Sigmoid colon (tissue), 6 donors: ENCODE measurements at regions not wholly inside any gene's neighbourhood (a gene's known extent, or its start where the extent isn't known, plus 50 kb on each side); places are given as distances from the start of the nearest gene placed in this dataset.

Source experiments
- DNase-seq: peaks from one replicate; pipeline ENCODE4 v3.0.0-alpha.2; 2019
- H3K27ac ChIP-seq, 4 donors: fragments of 200-600 bp; sonication (generic); one replicate each; pipeline ENCODE4 v1.5.1; 2016 to 2019; ENCODE audit warnings: mild to moderate bottlenecking in 1 of 4
- H3K27me3 ChIP-seq, 3 donors: fragments of 200-600 bp; sonication (generic); one replicate each; pipeline ENCODE4 v1.5.1; 2019; ENCODE audit warnings: mild to moderate bottlenecking in 1 of 3
- H3K36me3 ChIP-seq, 4 donors: fragments of 200-600 bp; sonication (generic); one replicate each; pipeline ENCODE4 v1.5.1; 2016 to 2019
- H3K4me1 ChIP-seq, 4 donors: fragments of 200-600 bp; sonication (generic); one replicate each; pipeline ENCODE4 v1.5.1; 2017 to 2019
- H3K4me3 ChIP-seq, 4 donors: fragments of 200-600 bp; sonication (generic); one replicate each; pipeline ENCODE4 v1.5.1; 2017 to 2019; ENCODE audit warnings: mild to moderate bottlenecking in 2 of 4, moderate library complexity in 1 of 4
- H3K9me3 ChIP-seq, 4 donors: fragments of 200-600 bp in 3 of 4; sonication (generic) in 3 of 4; one replicate each; pipeline versions ENCODE4 v1.5.1 to v1.6.1; 2013 to 2019
- CTCF ChIP-seq, 4 experiments: fragments of 450-650 bp in 3 of 4; fragments of 200-600 bp in 1 of 4; IDR thresholded peaks; one replicate each; pipeline ENCODE4 v1.5.1; 2016 to 2019; ENCODE audit warnings: antibody characterized with exemption in 4 of 4, mild to moderate bottlenecking in 3 of 4, moderate library complexity in 2 of 4
- EP300 ChIP-seq, 4 donors: sonication (generic); formaldehyde crosslinking; IDR thresholded peaks; one replicate each; pipeline ENCODE4 v1.6.1; 2017; ENCODE audit warnings: antibody characterized with exemption in 4 of 4
- POLR2A ChIP-seq, 2 donors: fragments of 450-650 bp; IDR thresholded peaks; one replicate each; pipeline ENCODE4 v1.6.1; 2016; ENCODE audit warnings: antibody characterized with exemption in 2 of 2, mild to moderate bottlenecking in 2 of 2, moderate library complexity in 2 of 2
- POLR2AphosphoS5 ChIP-seq, 4 donors: sonication (generic); formaldehyde crosslinking; IDR thresholded peaks; one replicate each; pipeline ENCODE4 v1.6.1; 2017; ENCODE audit warnings: antibody characterized with exemption in 4 of 4
- WGBS, 2 donors: extraction: QIAGEN DNeasy Blood & Tissue Kit; methylation state at CpG; one replicate each; pipeline ENCODE4 v1.1.7; 2013; 5-methylcytosine and 5-hydroxymethylcytosine counted together
- intact Hi-C: fragments of 100-400 bp; cut with DNase I; formaldehyde crosslinking; loops from one replicate; pipeline ENCODE4 v1.15.1; 2023
- donor health status: healthy with polysubstance abuse.
- donor health status: healthy.

GRCh38 chrX:45756557-45756956 is 555.9 kb upstream of the DIPK2B start:
- no peaks in the 10 kb centered on the region for H3K9me3 ChIP-seq
- no peaks in the 10 kb centered on the region for H3K36me3 ChIP-seq
- H3K27ac ChIP-seq: peak overlapping the region in 1 of 4 donors; percentile 19
- no peak for DNase-seq
- H3K27me3 ChIP-seq: no peaks in the 10 kb centered on the region
- H3K4me1 ChIP-seq: peaks cover 0 to 5% (median 2%) of the 10 kb centered on the region in 4 donors
- intact Hi-C loops: no loop called here
- no peak for TF ChIP-seq POLR2AphosphoS5 (IDR thresholded peaks at IDR 0.05)
- TF ChIP-seq EP300 (IDR thresholded peaks at IDR 0.05): no peak
- no peak for TF ChIP-seq CTCF (IDR thresholded peaks at IDR 0.05)
- TF ChIP-seq POLR2A (IDR thresholded peaks at IDR 0.05): no peak
- H3K4me3 ChIP-seq: no peak overlapping the region
- 3 to 14% methylated on average over 3 of the region's 3 CpGs for WGBS, 2 donors

- whole genome bisulfite sequencing, 2 donors: 61 to 67% methylated on average over 2 of the region's 2 CpGs
- intact Hi-C loops: no loop called here
- TF ChIP-seq POLR2AphosphoS5 (IDR thresholded peaks at IDR 0.05) (no peak), CTCF (IDR thresholded peaks at IDR 0.05) (no peak), POLR2A (IDR thresholded peaks at IDR 0.05) (no peak), EP300 (IDR thresholded peaks at IDR 0.05) (no peak)
- Histone ChIP-seq H3K4me3 (no peak overlapping the region), H3K27ac (no peak overlapping the region), H3K9me3 (no peaks in the 10 kb centered on the region), H3K4me1 (peaks cover 0 to 14% (median 5%) of the 10 kb centered on the region in 4 donors), H3K27me3 (no peaks in the 10 kb centered on the region), H3K36me3 (no peaks in the 10 kb centered on the region)
- no peak for DNase-seq
Observed at GRCh38 chrX:45755703-45756102, 555.0 kb upstream of the DIPK2B start.

GRCh38 chrX:45751156-45751555 is 550.5 kb upstream of the DIPK2B start:
- Histone ChIP-seq H3K4me3 (no peak overlapping the region), H3K27ac (peak overlapping the region; percentile 1 to 60 (median 35)), H3K4me1 (peaks cover 0 to 29% (median 9%) of the 10 kb centered on the region in 4 donors), H3K27me3 (no peaks in the 10 kb centered on the region), H3K9me3 (no peaks in the 10 kb centered on the region), H3K36me3 (no peaks in the 10 kb centered on the region)
- DNase-seq: no peak
- 55 to 58% methylated on average over 3 of the region's 3 CpGs for WGBS, 2 donors
- TF ChIP-seq POLR2A (IDR thresholded peaks at IDR 0.05): no peak
- no peak for TF ChIP-seq POLR2AphosphoS5 (IDR thresholded peaks at IDR 0.05)
- no peak for TF ChIP-seq CTCF (IDR thresholded peaks at IDR 0.05)
- intact Hi-C loops: loop anchor here (2.0 kb wide), 1 partner anchor 236 kb away; no protein-coding TSS in a partner anchor

- 80 to 88% methylated on average over 5 of the region's 5 CpGs for WGBS, 2 donors
- no peaks in the 10 kb centered on the region for H3K9me3 ChIP-seq
- H3K27ac ChIP-seq: peak overlapping the region; percentile 11 to 60 (median 35)
Observed at GRCh38 chrX:45750639-45751038, 550.0 kb upstream of the DIPK2B start.

More at GRCh38 chrX:45750639-45751038, 550.0 kb upstream of the DIPK2B start:
- Histone ChIP-seq H3K27me3 (no peaks in the 10 kb centered on the region), H3K4me1 (peaks cover 0 to 29% (median 9%) of the 10 kb centered on the region in 4 donors), H3K36me3 (peaks cover 0 to 3% (median 0%) of the 10 kb centered on the region in 4 donors), H3K4me3 (no peak overlapping the region)
- intact Hi-C loops: loop anchor here (2.0 kb wide), 1 partner anchor 236 kb away; no protein-coding TSS in a partner anchor
- TF ChIP-seq POLR2A (IDR thresholded peaks at IDR 0.05): no peak
- TF ChIP-seq POLR2AphosphoS5 (IDR thresholded peaks at IDR 0.05): peak in 1 of 4 donors; percentile 58
- TF ChIP-seq CTCF (IDR thresholded peaks at IDR 0.05): no peak
- TF ChIP-seq EP300 (IDR thresholded peaks at IDR 0.05): peak in 2 of 4 donors; percentile 9 to 23
- peak; percentile 67 for DNase-seq
